Calu3 (cell line): ENCODE measurements at regions not wholly inside any gene's neighbourhood (a gene's known extent, or its start where the extent isn't known, plus 50 kb on each side); places are given as distances from the start of the nearest gene placed in this dataset.

Source experiments
- BruUV-seq: library from RNA; stranded (reverse); fragments of 400-500 nt; replicated peaks from 2 replicates; lab custom pipeline; 2021; lab: Mats Ljungman, UMichigan
- CTCF ChIA-PET: fragments of 300-600 bp; sonication (Branson Sonifier 250); formaldehyde crosslinking; loops from one replicate; lab custom pipeline; 2022; ENCODE audit warnings: antibody characterized with exemption; lab: Charles Lee
- DNase-seq: peaks from one replicate; pipeline ENCODE4 v3.0.0; 2022
- H3K27ac Mint-ChIP-seq: one replicate; pipeline ENCODE4 v1.8.0; 2022; ENCODE audit warnings: mixed read lengths; ENCODE audit not compliant: unreplicated experiment
- H3K27me3 Mint-ChIP-seq: one replicate; pipeline ENCODE4 v1.8.0; 2022; ENCODE audit warnings: mixed read lengths; ENCODE audit not compliant: unreplicated experiment
- H3K36me3 Mint-ChIP-seq: one replicate; pipeline ENCODE4 v1.8.0; 2022; ENCODE audit warnings: mild to moderate bottlenecking, moderate library complexity, mixed read lengths; ENCODE audit not compliant: insufficient read depth, unreplicated experiment
- H3K4me1 Mint-ChIP-seq: one replicate; pipeline ENCODE4 v1.8.0; 2022; ENCODE audit warnings: mild to moderate bottlenecking, low read depth, mixed read lengths; ENCODE audit not compliant: unreplicated experiment
- H3K4me3 Mint-ChIP-seq: one replicate; pipeline ENCODE4 v1.8.0; 2022; ENCODE audit warnings: mild to moderate bottlenecking, low read depth, moderate library complexity, mixed read lengths; ENCODE audit not compliant: unreplicated experiment
- H3K9me3 Mint-ChIP-seq: one replicate; pipeline ENCODE4 v1.8.0; 2022; ENCODE audit warnings: low read depth, mixed read lengths; ENCODE audit not compliant: unreplicated experiment
- intact Hi-C: fragments of 100-400 bp; cut with micrococcal nuclease; formaldehyde crosslinking; loops from one replicate; pipeline ENCODE4 v1.10.0; 2022; ENCODE audit not compliant: unreplicated experiment
- TF ChIP-seq, protein P1 (sequence below): fragments of 200-600 bp; IDR thresholded peaks from one replicate; pipeline ENCODE4 v1.8.0; 2022; ENCODE audit warnings: antibody characterized with exemption; ENCODE audit not compliant: unreplicated experiment

DNA sequence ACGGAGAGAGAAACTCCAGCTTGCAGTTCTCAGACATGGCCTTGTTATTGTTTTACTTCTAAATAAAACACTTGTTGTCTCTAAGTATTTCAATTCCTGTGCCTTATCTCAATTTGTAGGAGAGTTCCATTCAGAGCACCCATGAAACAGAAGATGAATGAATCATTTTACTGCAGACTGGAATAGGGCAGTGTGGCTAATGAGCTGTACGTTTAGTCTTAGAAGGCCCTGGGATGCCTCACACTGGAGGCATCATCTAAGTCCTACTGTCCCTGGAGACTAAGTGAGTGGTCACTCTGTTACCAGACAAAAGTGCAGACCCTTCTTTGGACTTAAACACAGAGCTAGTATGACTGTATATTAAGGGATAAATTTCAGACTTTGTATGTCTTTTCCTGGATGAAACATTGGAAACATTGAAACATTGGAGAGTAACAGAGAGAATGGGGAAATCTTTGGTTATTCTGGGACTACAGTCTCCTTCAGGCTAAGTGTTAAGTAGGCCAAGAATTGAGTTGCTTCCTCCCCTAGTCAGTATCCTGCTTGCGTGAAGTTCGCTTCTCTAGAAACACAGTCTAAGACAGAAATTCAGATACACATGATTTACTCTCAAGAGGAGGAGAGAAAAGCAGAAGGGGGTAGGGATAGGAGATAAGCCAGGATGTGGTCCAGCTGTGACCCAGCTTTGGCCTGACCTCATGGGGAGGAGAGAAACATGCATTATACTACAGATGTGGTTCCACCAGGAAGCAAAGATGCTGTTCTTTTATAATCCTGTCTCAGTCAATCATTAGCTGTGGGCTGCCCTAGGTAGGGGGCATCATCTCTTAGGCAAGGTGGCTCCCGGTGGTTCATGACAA is 167.4 kb upstream of the BMP2 start:
- BruUV-seq, result no TSS peak
- DNase-seq, result no peak
- CTCF ChIA-PET, result no interaction called here
- H3K4me3 Mint-ChIP-seq, result no peak overlapping the region
- no peaks in the 10 kb centered on the region for H3K9me3 Mint-ChIP-seq
- H3K4me1 Mint-ChIP-seq, result no peaks in the 10 kb centered on the region
- no peaks in the 10 kb centered on the region for H3K36me3 Mint-ChIP-seq
- TF ChIP-seq, protein P1, sequence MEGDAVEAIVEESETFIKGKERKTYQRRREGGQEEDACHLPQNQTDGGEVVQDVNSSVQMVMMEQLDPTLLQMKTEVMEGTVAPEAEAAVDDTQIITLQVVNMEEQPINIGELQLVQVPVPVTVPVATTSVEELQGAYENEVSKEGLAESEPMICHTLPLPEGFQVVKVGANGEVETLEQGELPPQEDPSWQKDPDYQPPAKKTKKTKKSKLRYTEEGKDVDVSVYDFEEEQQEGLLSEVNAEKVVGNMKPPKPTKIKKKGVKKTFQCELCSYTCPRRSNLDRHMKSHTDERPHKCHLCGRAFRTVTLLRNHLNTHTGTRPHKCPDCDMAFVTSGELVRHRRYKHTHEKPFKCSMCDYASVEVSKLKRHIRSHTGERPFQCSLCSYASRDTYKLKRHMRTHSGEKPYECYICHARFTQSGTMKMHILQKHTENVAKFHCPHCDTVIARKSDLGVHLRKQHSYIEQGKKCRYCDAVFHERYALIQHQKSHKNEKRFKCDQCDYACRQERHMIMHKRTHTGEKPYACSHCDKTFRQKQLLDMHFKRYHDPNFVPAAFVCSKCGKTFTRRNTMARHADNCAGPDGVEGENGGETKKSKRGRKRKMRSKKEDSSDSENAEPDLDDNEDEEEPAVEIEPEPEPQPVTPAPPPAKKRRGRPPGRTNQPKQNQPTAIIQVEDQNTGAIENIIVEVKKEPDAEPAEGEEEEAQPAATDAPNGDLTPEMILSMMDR, result no peak
- H3K27me3 Mint-ChIP-seq, result no peaks in the 10 kb centered on the region
- intact Hi-C loops, result no loop called here
- no peak overlapping the region for H3K27ac Mint-ChIP-seq

DNA sequence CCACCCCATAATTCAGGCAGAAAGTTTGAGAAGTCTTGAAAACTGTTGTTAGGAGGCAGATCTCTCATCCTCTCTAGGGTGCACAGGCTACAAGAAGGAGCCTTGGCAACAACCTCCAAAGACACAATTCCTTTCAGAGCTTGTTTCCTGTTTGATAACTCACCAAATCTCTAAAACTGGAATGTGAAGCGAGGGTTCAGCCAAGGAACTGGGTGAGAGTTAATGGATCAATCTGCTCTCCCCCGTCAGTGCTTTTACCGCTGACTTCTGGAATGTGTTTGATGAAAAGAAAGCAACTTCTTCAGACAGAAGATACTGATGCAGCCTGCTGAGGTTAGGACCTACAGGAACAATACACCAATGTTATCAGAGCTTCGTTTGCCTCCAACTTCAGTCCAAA is 171.8 kb upstream of the BMP2 start:
- TF ChIP-seq, protein P1, result no peak
- CTCF ChIA-PET, result no interaction called here
- peaks cover 18% of the 10 kb centered on the region for H3K36me3 Mint-ChIP-seq
- H3K4me1 Mint-ChIP-seq, result peaks cover 29% of the 10 kb centered on the region
- H3K9me3 Mint-ChIP-seq, result no peaks in the 10 kb centered on the region
- intact Hi-C loops, result no loop called here
- no peak overlapping the region for H3K27ac Mint-ChIP-seq
- H3K4me3 Mint-ChIP-seq, result no peak overlapping the region
- BruUV-seq, result no TSS peak
- H3K27me3 Mint-ChIP-seq, result no peaks in the 10 kb centered on the region
- DNase-seq, result no peak

DNA sequence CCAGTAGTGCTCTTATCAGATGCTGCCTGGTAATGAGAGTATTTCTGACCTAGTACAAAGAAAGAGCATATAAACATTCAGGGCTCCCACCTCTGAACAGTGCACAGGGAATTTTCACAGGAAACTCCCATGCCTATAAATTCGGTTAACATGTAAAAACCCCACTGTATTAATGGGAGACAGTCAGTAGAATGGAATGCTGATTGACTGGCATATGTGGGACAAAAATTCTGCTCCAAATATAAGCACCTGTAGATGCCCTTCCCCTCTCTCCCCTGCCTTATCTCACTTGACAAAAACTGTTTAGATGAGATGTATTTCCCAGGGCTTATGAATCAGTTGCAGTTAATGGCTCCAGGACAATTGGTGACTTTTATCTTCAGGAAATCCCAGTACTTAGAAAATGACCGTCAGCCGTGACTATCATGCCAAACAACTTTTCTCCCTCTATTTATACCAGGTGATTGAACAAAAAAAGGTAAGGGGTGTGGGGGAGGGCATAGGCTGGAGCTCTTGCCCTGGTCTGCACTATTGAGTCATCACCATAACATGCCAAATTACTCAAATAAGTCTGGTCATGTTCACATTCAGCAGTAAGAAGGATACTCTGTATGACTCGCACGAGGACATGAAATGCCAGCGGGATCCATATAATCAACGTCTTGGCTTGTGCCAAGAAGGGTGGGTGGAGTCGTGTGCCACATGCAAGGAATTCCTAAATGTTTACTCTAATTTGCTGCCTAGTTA is 176.4 kb upstream of the BMP2 start:
- Mint-ChIP-seq H3K27me3 (no peaks in the 10 kb centered on the region), H3K27ac (peak overlapping the region; percentile 82), H3K36me3 (peaks cover 20% of the 10 kb centered on the region), H3K9me3 (no peaks in the 10 kb centered on the region), H3K4me1 (peaks cover 57% of the 10 kb centered on the region), H3K4me3 (no peak overlapping the region)
- peak; percentile 49 for DNase-seq
- CTCF ChIA-PET, result interaction anchor here (1.0 to 1.3 kb wide), 2 partner anchors 21 to 36 kb away, joined by 3 to 4 read pairs; no protein-coding TSS in a partner anchor
- intact Hi-C loops, result loop anchor here (2.0 kb wide), 1 partner anchor 118 kb away; no protein-coding TSS in a partner anchor
- BruUV-seq, result no TSS peak
- TF ChIP-seq, protein P1, result no peak

DNA sequence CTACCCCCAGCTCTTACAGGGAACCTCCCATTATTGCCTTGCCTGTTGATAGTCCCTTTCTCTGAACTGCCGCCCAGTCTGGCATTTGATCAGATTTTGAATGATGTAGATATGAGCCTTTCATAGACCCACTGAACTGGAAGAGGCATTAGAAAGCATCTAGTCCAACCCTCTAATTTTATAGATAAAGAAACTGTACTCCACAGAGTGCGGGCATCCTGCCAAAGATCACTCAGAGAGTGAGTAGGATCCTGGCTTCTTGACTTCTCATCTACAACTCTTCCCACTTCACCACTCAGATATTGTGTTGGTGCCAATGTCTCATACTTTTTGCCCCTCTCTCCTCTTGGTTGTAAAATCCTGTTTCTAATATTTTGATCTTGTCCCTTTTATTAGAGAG is 179.2 kb upstream of the BMP2 start:
- CTCF ChIA-PET, result no interaction called here
- TF ChIP-seq, protein P1, result no peak
- Mint-ChIP-seq H3K36me3 (peaks cover 19% of the 10 kb centered on the region), H3K9me3 (no peaks in the 10 kb centered on the region), H3K4me3 (no peak overlapping the region), H3K27ac (no peak overlapping the region), H3K27me3 (no peaks in the 10 kb centered on the region), H3K4me1 (peaks cover 55% of the 10 kb centered on the region)
- no TSS peak for BruUV-seq
- DNase-seq, result no peak
- intact Hi-C loops, result no loop called here
